ENCODE measurements at regions not wholly inside any gene's neighbourhood (a gene's known extent, or its start where the extent isn't known, plus 50 kb on each side); places are given as distances from the start of the nearest gene placed in this dataset.

- no peak for TF ChIP-seq SUZ12 (IDR thresholded peaks at IDR 0.05; ENCODE audit: extremely low read depth, insufficient read depth, insufficient read length)
- no peak for TF ChIP-seq ZNF274 (IDR thresholded peaks at IDR 0.05; ENCODE audit: low read depth, low read length)
Measured at GRCh38 chr6:132167929-132168892, 217.0 kb upstream of the CCN2 start.
